ENCODE measurements at regions not wholly inside any gene's neighbourhood (a gene's known extent, or its start where the extent isn't known, plus 50 kb on each side); places are given as distances from the start of the nearest gene placed in this dataset.

DNA sequence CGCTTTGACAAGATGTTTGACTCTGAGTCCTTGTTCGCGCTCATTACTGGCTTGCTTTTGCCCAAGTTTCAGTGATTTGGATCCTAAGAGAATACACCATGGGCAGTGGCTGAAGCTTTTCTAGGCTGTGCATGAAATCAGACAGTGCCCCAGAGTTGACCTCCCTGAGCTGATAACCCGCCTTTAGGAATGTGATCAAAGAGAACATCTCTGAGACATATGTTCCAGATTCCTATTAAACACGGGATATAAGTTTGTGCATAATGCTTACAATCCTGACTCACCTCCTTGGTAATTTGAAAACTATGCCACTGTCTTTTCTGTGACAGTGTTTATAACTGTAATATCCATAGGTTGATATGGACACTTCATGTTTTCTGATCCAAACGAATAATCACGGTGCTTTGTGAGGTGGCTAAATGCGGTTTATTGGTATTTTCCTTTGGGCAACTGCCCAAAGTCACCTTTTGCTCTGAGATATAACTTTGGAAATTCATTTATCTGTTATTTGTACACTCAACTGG lies 732.9 kb downstream of the MTRR start:
- no peak overlapping the region for H3K4me3 ChIP-seq (ENCODE audit: control insufficient read depth, low read depth, low read length)
- TF ChIP-seq, protein P1, sequence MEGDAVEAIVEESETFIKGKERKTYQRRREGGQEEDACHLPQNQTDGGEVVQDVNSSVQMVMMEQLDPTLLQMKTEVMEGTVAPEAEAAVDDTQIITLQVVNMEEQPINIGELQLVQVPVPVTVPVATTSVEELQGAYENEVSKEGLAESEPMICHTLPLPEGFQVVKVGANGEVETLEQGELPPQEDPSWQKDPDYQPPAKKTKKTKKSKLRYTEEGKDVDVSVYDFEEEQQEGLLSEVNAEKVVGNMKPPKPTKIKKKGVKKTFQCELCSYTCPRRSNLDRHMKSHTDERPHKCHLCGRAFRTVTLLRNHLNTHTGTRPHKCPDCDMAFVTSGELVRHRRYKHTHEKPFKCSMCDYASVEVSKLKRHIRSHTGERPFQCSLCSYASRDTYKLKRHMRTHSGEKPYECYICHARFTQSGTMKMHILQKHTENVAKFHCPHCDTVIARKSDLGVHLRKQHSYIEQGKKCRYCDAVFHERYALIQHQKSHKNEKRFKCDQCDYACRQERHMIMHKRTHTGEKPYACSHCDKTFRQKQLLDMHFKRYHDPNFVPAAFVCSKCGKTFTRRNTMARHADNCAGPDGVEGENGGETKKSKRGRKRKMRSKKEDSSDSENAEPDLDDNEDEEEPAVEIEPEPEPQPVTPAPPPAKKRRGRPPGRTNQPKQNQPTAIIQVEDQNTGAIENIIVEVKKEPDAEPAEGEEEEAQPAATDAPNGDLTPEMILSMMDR (conservative IDR thresholded peaks at IDR 0.05; ENCODE audit: control insufficient read depth, insufficient read depth, low read depth, low read length), result no peak

DNA sequence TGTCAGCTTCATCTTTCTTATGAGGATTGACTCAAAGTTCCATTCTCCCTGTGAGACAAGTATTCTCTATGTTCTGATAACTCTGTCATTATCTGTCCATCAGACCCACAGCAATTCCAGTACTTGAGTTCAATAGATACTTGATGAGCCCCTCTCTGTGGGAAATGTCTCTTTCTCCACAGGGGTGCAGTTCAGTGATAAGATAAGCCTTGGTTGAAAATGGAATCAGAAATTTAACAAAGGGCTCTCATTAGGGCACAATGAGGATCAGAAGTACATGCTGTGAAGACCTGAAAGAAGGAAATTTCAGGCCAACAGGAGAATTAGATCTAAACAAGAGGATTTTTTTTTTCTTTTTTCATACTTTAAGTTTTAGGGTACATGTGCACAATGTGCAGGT lies 737.3 kb downstream of the MTRR start:
- DNase-seq (ENCODE audit: low read depth), result no peak
- no peak overlapping the region for H3K4me3 ChIP-seq (ENCODE audit: control insufficient read depth, low read depth, low read length)
- TF ChIP-seq, protein P1 (conservative IDR thresholded peaks at IDR 0.05; ENCODE audit: control insufficient read depth, insufficient read depth, low read depth, low read length), result no peak

More for the DNA sequence above, 732.9 kb downstream of the MTRR start:
- DNase-seq (ENCODE audit: low read depth), result no peak

DNA sequence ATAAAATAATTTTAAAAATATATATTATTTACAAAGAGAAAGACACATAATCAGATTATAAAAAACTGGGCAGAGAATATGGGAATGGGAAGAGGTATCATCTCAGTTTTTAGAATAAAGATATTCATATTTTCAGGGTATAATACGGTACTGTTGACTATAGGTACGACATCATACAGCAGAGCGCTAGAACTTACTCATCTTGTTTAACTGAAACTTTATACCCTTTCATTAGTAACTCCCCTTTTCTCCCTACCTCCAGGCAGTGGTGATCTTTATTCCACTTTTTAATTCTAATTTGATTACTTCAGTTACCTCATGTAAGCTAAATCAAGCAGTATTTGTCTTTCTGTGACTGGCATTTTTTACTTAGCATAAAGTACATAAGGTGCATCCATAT lies 742.1 kb downstream of the MTRR start:
- no peak overlapping the region for H3K4me3 ChIP-seq (ENCODE audit: control insufficient read depth, low read depth, low read length)
- TF ChIP-seq, protein P1 (conservative IDR thresholded peaks at IDR 0.05; ENCODE audit: control insufficient read depth, insufficient read depth, low read depth, low read length), result no peak
- DNase-seq (ENCODE audit: low read depth), result no peak

DNA sequence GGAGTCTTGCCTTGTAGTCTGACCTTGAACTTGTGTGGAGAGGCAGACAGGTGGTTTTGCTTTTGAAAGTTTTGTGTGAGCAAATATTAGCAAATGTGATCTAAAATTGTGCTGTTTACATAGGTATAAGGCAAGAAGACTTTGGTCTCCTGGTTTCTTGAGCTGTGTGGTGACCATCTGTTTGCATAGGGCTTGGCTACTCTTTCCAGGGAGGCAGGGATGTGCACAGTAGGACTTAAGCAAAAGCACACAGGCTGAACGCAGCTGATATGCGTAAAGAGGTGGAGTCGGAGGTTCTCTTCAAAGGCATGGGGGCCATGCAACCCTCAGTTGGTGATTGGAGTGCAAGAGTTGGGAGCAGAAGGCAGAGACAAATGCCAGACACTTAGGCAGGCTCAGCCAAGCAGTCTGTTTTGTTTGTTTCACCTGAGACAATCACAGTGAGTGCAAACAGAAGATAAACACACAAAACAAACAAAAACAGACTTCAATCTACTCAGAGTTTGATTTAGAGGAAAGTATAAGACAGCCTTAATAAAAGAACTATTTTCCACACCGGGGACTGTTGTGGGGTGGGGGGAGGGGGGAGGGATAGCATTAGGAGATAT lies 744.2 kb downstream of the MTRR start:
- DNase-seq (ENCODE audit: low read depth), result no peak
- no peak overlapping the region for H3K4me3 ChIP-seq (ENCODE audit: control insufficient read depth, low read depth, low read length)
- TF ChIP-seq, protein P1 (conservative IDR thresholded peaks at IDR 0.05; ENCODE audit: control insufficient read depth, insufficient read depth, low read depth, low read length), result no peak

DNA sequence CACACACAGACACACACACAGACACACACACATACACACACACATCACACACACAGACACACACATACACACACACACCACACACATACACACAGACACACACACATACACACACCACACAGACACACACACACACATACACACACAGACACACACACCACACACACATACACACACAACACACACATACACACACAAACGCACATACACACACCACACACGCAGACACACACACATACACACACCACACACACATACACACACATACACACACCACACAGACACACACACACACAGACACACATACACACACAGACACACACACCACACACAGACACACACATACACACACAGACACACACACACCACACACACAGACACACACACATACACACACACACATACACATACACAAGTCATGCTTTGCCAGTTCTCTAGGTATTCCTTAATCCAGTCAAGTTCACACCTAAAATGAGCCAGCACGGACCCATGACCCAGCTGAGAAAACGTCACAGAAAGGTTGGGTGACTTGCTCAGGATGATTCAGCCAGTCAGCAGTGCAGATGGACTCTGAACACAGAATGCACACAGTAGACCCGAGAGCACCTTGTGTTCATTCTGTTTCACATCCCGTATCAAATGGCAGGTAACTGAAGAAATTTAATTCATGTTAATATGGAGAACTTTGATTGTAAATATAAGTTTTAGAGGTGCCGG lies 746.4 kb downstream of the MTRR start:
- TF ChIP-seq, protein P1 (conservative IDR thresholded peaks at IDR 0.05; ENCODE audit: control insufficient read depth, insufficient read depth, low read depth, low read length), result no peak
- no peak for DNase-seq (ENCODE audit: low read depth)
- no peak overlapping the region for H3K4me3 ChIP-seq (ENCODE audit: control insufficient read depth, low read depth, low read length)

DNA sequence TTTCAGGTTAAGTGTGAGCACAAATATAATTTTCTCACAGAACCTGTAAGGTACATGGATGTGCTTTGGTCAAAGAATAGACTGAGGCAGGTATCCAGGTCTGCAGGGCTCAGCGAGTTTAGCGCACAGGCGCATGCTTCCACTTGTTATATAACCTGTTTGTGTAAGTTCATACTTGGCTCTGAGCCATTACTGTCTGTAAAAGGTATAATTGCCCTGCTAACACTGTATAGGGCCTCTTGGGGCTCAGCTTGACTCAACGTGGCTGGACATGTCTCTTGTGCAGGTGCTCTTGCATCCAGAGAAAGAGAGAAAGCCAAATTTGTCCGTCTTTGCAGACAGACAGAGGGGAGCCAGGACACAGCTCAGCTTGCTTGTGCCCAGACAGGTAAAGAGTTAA lies 759.6 kb downstream of the MTRR start:
- TF ChIP-seq, protein P1 (conservative IDR thresholded peaks at IDR 0.05; ENCODE audit: control insufficient read depth, insufficient read depth, low read depth, low read length), result no peak
- no peak overlapping the region for H3K4me3 ChIP-seq (ENCODE audit: control insufficient read depth, low read depth, low read length)
- no peak for DNase-seq (ENCODE audit: low read depth)

Data from fibroblast of mammary gland (primary cell).